ENCODE measurements at regions not wholly inside any gene's neighbourhood (a gene's known extent, or its start where the extent isn't known, plus 50 kb on each side); places are given as distances from the start of the nearest gene placed in this dataset.

DNA sequence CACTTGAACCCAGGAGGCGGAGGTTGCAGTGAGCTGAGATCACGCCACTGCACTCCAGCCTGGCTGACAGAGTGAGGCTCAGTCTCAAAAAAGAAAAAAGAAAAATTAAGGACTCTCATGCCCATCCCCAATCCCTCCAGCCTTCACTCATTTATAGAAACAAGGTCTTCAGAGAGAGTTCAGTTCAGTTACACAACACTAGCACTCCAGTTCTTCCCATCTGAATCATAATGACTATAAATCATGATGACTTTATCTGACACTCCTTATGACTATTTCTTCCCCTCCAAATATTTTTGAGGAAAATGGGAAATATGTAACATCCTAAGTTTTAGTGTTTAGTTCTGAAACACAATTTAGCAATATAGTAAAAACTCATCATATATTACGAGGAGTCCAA is 107.4 kb upstream of the LSM8 start:
- DNase-seq (ENCODE audit: low spot score) = no peak

DNA sequence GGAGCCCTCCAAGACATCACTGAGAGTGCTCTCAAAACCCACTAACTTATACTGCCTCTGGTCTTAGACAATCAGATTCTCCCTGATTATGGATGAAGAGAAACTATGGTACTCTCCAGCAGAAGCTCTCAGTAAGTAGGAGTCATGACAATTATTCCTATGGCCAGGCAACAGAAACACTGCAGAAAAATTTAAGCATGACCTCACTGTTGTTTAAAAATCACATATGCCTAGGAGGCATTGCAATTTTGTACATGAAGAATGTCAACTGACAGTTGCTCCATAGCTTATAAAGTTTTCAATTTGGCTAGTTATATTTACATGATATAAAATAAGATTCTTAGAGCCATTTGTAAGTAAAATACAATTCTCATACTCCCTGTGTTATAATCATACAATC is 105.9 kb upstream of the LSM8 start:
- no peak for DNase-seq (ENCODE audit: low spot score)

DNA sequence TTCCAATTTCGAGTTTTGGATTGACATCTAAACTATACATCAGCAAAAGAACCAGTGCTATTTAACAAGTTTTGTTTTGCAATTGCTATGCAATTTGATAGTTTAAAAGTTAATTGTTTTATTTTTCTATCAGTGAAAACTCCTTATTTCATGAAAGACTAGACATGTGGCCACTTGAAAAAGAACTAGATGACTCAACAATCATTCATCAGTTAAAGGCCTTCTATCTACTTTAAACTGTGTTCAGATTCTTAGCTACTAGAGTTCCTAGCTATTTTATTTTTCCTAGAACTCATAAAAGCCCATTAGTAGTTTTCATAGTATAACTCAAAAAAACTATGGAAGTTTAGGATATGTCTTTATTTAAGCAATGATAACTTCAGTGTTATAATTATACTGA is 104.6 kb upstream of the LSM8 start:
- DNase-seq (ENCODE audit: low spot score) = no peak

DNA sequence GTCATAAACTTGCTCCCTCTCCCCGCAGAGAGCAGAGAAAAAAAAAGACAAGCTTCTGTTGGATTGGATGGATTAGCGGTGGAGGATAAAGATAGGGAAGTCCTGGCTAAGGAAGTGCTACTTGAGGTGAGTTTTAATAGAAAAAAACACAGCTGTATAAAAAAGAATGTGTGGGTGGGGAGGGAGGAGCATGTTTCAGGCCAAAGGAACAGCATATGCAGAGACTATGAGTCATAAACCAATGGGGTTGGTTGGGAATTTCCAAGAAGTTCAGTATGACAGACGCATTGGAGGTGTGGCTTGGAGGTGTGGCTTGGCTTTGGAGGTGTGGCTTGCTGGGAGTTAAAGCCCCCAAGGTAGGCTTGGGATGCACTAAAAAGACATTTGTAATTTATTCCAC is 103.0 kb upstream of the LSM8 start:
- no peak for DNase-seq (ENCODE audit: low spot score)

DNA sequence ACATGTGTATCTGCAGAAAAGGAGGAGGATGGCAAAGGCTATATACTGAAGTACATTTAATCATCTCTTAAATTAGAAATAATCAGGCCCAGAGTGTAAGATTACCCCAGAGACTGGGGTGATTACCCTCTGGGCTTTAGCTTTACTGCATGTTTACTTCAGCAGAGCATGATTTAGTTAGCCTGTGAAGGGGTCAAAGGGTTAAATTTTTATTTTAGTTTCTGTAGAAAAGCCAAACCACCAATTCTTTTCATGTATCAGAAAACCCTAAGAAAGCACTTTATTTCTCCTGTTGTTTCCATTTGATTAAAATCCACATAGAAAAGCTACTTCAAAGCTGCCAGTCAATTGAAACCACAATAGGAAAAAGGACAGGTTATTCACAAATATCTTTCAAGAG is 101.5 kb upstream of the LSM8 start:
- no peak for DNase-seq (ENCODE audit: low spot score)

DNA sequence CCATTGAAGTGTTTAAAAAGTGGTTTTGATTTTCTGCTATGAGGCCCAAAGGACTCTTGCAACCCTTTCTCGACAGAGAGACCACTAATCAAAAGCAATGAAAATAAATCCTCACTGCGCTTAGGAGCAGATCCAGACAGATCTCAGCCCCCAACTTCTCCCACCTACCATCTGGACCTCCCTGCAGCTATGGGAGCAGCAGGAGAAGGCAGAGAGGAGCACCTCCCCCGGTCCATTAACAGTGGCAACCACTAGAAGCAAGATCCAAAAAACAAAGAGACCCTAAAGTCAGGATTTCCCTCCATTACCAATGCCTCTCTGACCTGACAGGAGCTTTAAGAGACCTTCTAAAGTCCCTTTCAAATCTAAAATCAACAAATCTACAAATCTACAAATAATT is 99.0 kb upstream of the LSM8 start:
- DNase-seq (ENCODE audit: low spot score) = no peak

DNA sequence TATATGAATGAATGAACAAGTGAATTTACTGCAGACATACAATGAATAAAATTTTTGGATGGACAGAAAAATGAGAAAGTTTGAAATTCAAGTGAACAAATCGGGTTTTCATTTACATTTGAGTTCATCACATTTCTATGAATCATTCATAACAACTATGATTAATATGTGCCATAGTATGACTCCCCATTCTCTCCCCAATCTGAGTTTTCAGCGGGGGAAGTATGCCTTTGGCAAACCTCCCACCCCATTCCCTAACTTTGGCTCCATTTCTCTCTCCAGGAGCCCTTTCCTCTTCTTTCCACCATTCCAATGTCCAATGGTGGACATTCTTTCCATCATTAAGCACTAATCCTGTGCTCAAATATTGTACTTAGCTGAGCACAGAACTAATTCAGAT is 96.8 kb upstream of the LSM8 start:
- no peak for DNase-seq (ENCODE audit: low spot score)

DNA sequence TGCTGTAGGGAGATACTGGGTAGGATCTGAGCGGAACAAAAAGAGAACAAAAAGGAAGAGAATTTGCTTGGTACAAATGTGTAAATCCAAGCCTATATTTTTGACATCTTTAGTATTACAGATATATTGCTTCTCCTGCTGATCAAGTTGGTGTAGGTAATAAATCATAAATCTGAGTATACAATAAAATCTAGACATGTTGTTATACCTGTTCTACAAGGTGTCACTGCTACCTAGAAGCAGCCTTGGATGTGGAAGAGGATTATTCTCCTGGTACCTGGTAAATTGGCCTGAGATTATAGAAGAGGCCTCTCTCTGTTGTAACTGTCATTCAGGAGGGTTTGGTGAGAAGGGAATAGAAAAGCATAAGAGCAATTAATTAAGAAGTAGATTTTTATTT is 89.9 kb upstream of the LSM8 start:
- no peak for DNase-seq (ENCODE audit: low spot score)

DNA sequence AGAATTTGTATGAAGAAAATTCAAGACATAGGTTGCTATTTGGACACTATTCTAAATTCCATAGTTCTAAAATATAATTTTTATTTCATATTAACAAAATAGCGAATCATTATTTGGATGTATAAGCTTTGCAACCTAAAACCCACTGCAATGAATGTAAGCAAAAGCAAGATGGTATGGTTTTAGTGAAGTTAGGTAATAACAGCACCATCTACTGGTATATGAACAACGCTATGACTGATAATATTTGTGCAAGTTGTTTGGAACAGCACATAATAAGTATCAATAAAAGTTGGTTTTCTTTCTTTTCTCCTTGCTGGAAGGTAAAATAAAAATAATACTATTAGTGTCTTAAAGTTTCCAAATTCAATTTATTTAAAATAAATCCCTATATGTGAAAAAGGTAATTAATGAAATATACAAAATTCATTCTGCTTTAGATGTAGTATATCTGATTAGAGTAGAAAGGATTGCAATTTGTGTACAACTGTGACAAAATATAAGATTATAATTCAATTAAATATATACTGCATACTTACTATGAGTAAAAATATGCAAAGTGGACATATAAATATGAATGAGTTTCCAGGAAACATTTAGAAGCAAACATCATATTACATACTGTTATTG is 79.0 kb upstream of the LSM8 start:
- DNase-seq (ENCODE audit: low spot score) = no peak

DNA sequence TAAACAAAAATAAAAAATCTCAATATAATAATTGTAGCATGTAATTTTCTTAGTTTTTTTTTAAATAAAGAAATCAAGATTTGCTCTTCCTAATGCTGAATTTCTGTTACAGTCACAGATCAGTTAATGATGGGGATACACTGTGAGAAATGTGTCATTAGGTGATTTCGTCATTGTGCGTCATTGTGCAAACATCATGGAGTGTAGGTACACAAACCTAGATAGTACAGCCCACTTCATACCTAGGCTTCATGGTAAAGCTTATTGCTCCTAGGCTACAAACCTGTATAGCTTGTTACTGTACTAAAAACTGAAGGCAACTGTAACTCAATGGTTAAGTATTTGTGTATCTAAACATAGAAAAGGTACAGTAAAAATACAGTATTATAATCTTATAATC is 74.4 kb upstream of the LSM8 start:
- no peak for DNase-seq (ENCODE audit: low spot score)

DNA sequence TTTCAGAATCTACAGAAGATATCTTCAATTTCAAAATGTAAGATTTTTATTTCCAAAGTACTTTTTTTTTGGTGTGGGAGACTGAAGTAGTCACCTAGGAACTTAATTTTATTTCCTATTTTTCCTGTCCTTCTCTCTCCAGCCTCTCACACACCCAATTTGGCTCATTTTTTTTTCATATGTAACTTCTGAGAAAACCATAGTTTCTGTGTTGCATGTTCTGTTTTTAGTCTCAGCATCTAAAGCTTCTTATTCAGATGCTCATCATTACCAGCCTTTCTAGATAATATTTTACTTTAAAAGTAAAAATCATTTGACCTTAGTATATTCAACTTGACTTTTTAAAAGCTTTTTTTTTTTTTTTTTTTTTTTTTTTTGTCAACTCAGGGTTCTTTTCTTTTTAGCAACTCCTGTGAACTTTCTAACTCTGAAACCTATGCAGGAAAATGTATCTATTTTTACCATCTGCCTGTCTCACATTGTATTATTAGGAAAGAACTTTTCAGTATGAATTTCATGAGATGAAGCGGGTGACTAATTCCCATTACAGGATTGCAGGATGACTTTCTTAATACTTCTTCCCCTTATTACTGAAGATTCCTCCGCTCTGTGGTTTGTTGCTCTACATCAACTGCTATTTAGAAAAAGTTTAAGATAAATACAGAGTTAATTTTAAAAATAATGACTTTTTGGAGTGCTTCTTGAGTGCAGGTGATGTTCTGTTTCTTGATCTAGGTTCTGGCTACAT is 73.6 kb upstream of the LSM8 start:
- no peak for DNase-seq (ENCODE audit: low spot score)

DNA sequence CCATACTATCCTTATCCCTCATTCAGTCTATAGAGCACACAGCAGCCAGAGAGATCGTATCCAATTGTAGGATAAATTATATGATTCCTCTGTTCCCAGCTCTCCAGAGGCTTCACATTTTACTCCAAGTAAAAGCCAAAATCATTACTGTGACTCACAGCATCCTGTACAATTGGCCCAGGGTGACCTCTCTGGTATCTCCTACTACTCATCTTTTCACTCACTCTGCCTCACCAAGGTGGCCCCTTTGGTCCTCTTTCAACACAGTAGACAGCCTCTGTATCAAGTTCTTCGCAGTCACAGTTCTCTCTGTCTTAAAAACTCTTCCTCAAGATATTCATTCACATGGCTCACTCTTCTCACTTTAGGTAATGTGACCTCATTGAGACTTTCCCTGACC is 72.6 kb upstream of the LSM8 start:
- no peak for DNase-seq (ENCODE audit: low spot score)

DNA sequence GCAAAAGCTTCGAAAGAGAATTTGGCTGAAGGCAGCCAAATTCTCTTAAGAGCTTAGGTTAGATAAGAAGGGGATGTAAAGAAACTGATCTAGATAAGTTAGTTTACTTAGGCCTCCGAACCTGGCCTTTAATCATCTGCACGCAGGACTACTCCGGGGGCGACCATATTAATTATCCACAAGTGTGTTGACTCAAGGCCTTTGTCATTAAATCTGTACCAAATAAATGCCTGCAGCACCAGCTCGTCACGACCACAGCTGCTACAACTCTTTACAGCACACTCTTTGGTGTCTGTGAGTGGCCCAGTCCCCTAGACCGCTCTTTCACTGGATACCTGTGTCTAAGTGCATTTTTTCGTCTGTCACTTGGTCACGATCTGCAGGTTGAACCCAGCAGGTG is 69.8 kb upstream of the LSM8 start:
- no peak for DNase-seq (ENCODE audit: low spot score)

DNA sequence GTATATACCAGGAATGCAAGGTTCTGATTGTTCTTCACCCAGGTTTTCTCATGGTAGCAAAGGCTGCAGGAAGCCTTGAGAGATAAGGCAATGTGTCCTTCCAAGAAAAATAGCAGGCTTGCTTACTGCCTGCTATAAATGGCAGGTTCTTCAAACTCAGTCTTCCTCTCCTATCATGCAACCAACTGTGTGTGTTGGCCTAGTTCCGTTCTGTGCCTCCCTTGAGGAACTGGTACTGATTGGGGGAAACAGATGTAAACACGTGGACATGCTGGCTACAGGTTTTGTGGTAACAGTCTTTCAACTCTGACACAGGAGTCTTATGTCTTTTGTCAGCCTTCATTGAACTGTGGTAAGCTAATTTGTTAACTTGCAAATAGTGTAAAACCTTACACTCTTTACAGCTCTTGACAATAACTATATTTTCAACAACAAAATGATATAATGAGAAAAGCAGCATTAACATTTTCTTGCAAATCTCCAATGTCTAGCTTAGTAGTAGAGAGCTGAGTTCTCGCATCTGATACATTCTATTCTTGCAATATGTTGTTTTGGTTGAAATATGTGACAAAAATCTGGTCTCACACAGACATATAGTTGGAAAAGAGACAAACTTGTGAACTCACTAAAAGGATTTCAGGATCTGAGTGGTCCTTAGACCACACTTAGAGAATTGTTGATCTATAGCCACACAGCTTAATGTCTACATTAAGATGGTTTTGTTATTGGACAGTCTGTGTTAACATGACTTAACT is 54.7 kb upstream of the LSM8 start:
- DNase-seq (ENCODE audit: low spot score) = no peak

DNA sequence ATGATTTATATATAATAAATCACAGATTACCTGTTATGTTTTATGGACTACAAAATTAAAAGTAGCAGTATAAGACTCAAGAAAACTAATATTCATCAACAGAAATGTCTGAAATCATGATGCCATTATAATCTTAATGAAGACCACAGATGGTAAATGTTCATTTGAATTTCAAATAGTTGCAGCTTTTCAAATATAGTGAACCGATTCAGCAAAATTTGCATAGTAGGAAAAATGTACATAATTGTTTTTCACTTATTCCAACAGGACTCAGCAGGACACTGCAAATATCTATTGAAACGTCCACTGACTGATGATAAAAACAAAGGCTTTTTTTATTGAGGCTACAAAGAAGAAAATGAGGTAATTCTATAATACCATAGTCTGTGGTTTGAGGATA is 51.2 kb upstream of the LSM8 start:
- no peak for DNase-seq (ENCODE audit: low spot score)

Data from SK-N-DZ (cell line).